ENCODE measurements at regions not wholly inside any gene's neighbourhood (a gene's known extent, or its start where the extent isn't known, plus 50 kb on each side); places are given as distances from the start of the nearest gene placed in this dataset.

DNA sequence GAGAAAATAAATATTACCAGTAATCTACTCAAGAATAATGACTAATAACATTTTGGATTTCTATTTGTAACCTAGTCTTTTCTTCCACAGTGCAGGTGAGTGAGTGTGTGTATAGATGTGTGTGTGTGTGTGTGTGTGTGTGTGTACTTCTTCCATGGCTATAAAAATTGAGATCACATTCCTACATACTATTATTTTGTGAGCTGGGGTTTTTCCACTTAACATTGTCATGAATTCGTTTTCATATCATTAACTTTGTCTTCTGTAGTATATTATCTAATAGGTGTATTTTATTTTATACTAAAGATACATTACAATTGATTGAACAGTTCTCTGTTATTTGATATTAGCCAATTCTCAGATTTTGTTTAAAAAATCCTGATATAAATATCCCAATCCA lies 152.4 kb upstream of the TRPC7 start:
- no peak for TF ChIP-seq CTCF (IDR thresholded peaks at IDR 0.05)
- TF ChIP-seq EZH2 (IDR thresholded peaks at IDR 0.05; ENCODE audit: borderline replicate concordance, insufficient read depth, low read depth, low read length, poor library complexity, severe bottlenecking): no peak
- Mint-ChIP-seq H3K27ac (no peak overlapping the region), H3K9me3 (ENCODE audit: insufficient read depth) (no peaks in the 10 kb centered on the region), H3K4me1 (no peaks in the 10 kb centered on the region), H3K4me3 (no peak overlapping the region), H3K27me3 (no peaks in the 10 kb centered on the region)
- H3K36me3 ChIP-seq (replicated peaks in 1 of 2; ENCODE audit: control extremely low read depth in 1 of 2, control insufficient read depth in 1 of 2, extremely low read depth in 1 of 2, insufficient read depth in 2 of 2, low read length in 1 of 2): no peaks in the 10 kb centered on the region
- H3K4me1 ChIP-seq (ENCODE audit: control insufficient read depth in 2 of 2, insufficient read depth in 2 of 2, low read length in 2 of 2): no peaks in the 10 kb centered on the region
- intact Hi-C loops (cut with micrococcal nuclease): no loop called here
- CTCF ChIA-PET: no interaction called here
- no peak overlapping the region for H3K27ac ChIP-seq (ENCODE audit: low read length in 2 of 2)
- POLR2A ChIA-PET: no interaction called here
- no peaks in the 10 kb centered on the region for H3K79me2 ChIP-seq (ENCODE audit: control insufficient read depth, insufficient read depth, low read length)
- no peaks in the 10 kb centered on the region for H4K20me1 ChIP-seq (ENCODE audit: control insufficient read depth, insufficient read depth, low read length, poor library complexity, severe bottlenecking)
- ATAC-seq (ENCODE audit: low read depth) (no peak), DNase-seq (no peak)
- no peak overlapping the region for H3K9ac ChIP-seq (ENCODE audit: low read length)
- H3K4me2 ChIP-seq (replicated peaks; ENCODE audit: low read depth, low read length, poor library complexity, severe bottlenecking): no peak overlapping the region
- H3K27me3 ChIP-seq (replicated peaks in 1 of 4; ENCODE audit: control extremely low read depth in 1 of 4, control insufficient read depth in 3 of 4, insufficient read depth in 4 of 4, low read length in 3 of 4): no peaks in the 10 kb centered on the region
- no peaks in the 10 kb centered on the region for H3K9me3 ChIP-seq (ENCODE audit: control extremely low read depth in 1 of 3, control insufficient read depth in 2 of 3, insufficient read depth in 1 of 3, low read length in 2 of 3)
- WGBS (ENCODE audit: insufficient coverage): no CpG with 5 or more reads among the region's 1 CpG
- H2AFZ ChIP-seq (ENCODE audit: insufficient read depth, low read depth, low read length, poor library complexity, severe bottlenecking): no peak overlapping the region
- H3K4me3 ChIP-seq (ENCODE audit: control extremely low read depth in 1 of 5, extremely low read depth in 1 of 5, insufficient read depth in 1 of 5, low read depth in 2 of 5, low read length in 4 of 5): no peak overlapping the region

- H3K27ac ChIP-seq (ENCODE audit: low read length in 2 of 2): no peak overlapping the region
- Mint-ChIP-seq H3K9me3 (ENCODE audit: insufficient read depth) (no peaks in the 10 kb centered on the region), H3K27me3 (no peaks in the 10 kb centered on the region), H3K27ac (no peak overlapping the region), H3K4me1 (no peaks in the 10 kb centered on the region), H3K4me3 (no peak overlapping the region)
- no peak overlapping the region for H3K4me3 ChIP-seq (ENCODE audit: control extremely low read depth in 1 of 5, extremely low read depth in 1 of 5, insufficient read depth in 1 of 5, low read depth in 2 of 5, low read length in 4 of 5)
- DNase-seq (no peak), ATAC-seq (ENCODE audit: low read depth) (no peak)
- no peak overlapping the region for H3K9ac ChIP-seq (ENCODE audit: low read length)
- POLR2A ChIA-PET: no interaction called here
- no peaks in the 10 kb centered on the region for H3K9me3 ChIP-seq (ENCODE audit: control extremely low read depth in 1 of 3, control insufficient read depth in 2 of 3, insufficient read depth in 1 of 3, low read length in 2 of 3)
- no peaks in the 10 kb centered on the region for H3K27me3 ChIP-seq (replicated peaks in 1 of 4; ENCODE audit: control extremely low read depth in 1 of 4, control insufficient read depth in 3 of 4, insufficient read depth in 4 of 4, low read length in 3 of 4)
- no peaks in the 10 kb centered on the region for H3K79me2 ChIP-seq (ENCODE audit: control insufficient read depth, insufficient read depth, low read length)
- H3K4me1 ChIP-seq (ENCODE audit: control insufficient read depth in 2 of 2, insufficient read depth in 2 of 2, low read length in 2 of 2): no peaks in the 10 kb centered on the region
- WGBS (ENCODE audit: insufficient coverage): 100% methylated on average over 1 of the region's 3 CpGs
- TF ChIP-seq EZH2 (IDR thresholded peaks at IDR 0.05; ENCODE audit: borderline replicate concordance, insufficient read depth, low read depth, low read length, poor library complexity, severe bottlenecking) (no peak), CTCF (IDR thresholded peaks at IDR 0.05) (no peak)
- no peaks in the 10 kb centered on the region for H4K20me1 ChIP-seq (ENCODE audit: control insufficient read depth, insufficient read depth, low read length, poor library complexity, severe bottlenecking)
- H3K36me3 ChIP-seq (replicated peaks in 1 of 2; ENCODE audit: control extremely low read depth in 1 of 2, control insufficient read depth in 1 of 2, extremely low read depth in 1 of 2, insufficient read depth in 2 of 2, low read length in 1 of 2): no peaks in the 10 kb centered on the region
- intact Hi-C loops (cut with micrococcal nuclease): no loop called here
- no peak overlapping the region for H3K4me2 ChIP-seq (replicated peaks; ENCODE audit: low read depth, low read length, poor library complexity, severe bottlenecking)
- CTCF ChIA-PET: no interaction called here
- H2AFZ ChIP-seq (ENCODE audit: insufficient read depth, low read depth, low read length, poor library complexity, severe bottlenecking): no peak overlapping the region
Observed at GRCh38 chr5:136516637-136517036, 151.3 kb upstream of the TRPC7 start.
